Spleen (tissue), 7 donors: ENCODE measurements at regions not wholly inside any gene's neighbourhood (a gene's known extent, or its start where the extent isn't known, plus 50 kb on each side); places are given as distances from the start of the nearest gene placed in this dataset.

ENCODE experiments used
- POLR2A ChIP-seq, 3 donors: fragments of 450-650 bp; IDR thresholded peaks; one replicate each; pipeline ENCODE4 v1.5.1; 2017; ENCODE audit warnings: antibody characterized with exemption in 3 of 3, mild to moderate bottlenecking in 1 of 3
- TF ChIP-seq, protein P1 (sequence below), 11 experiments: fragments of 200-600 bp in 7 of 11; fragments of 450-650 bp in 4 of 11; sonication (generic) in 4 of 11; IDR thresholded peaks in 8 of 11; conservative IDR thresholded peaks in 3 of 11; 1 replicate in 7 of 11; 2 replicates in 4 of 11; pipeline versions ENCODE4 v1.4.0 to v1.8.0; 2016 to 2021; ENCODE audit warnings: antibody characterized with exemption in 11 of 11, inconsistent platforms in 4 of 11, mild to moderate bottlenecking in 1 of 11
- donor health status: DM: no; HTN: no; CAD: no; lungs with moderate emphysema.
- donor health status: DM: no; HTN: no; CAD: no.
- donor health status: DM: no; HTN: no; CAD: no.

DNA sequence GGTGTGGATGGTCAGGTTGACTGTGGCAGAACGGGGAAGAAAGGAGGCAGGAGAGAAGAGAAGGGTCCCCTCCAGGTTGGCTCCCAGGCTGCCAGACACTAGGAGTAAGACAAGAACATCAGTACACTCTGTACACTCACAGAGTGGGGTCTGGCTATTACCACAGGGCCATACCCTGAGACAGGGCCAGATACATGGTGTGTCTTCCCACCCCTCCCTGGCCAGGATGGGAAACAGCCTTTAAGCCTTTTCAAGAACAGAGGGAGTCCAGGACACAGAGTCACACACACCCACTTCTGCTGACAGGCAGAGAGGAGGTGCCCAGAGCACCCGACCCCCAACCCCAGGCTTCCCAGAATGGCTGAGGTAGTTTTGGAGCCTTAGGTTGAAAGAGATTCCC, 99.4 kb downstream of the LITAF start:
- TF ChIP-seq, protein P1, sequence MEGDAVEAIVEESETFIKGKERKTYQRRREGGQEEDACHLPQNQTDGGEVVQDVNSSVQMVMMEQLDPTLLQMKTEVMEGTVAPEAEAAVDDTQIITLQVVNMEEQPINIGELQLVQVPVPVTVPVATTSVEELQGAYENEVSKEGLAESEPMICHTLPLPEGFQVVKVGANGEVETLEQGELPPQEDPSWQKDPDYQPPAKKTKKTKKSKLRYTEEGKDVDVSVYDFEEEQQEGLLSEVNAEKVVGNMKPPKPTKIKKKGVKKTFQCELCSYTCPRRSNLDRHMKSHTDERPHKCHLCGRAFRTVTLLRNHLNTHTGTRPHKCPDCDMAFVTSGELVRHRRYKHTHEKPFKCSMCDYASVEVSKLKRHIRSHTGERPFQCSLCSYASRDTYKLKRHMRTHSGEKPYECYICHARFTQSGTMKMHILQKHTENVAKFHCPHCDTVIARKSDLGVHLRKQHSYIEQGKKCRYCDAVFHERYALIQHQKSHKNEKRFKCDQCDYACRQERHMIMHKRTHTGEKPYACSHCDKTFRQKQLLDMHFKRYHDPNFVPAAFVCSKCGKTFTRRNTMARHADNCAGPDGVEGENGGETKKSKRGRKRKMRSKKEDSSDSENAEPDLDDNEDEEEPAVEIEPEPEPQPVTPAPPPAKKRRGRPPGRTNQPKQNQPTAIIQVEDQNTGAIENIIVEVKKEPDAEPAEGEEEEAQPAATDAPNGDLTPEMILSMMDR (IDR thresholded peaks at IDR 0.05 in 8 of 11, conservative IDR thresholded peaks at IDR 0.05 in 3 of 11), result no peak
- no peak for TF ChIP-seq POLR2A (IDR thresholded peaks at IDR 0.05)
